Liver (tissue), 8 donors: ENCODE measurements at regions not wholly inside any gene's neighbourhood (a gene's known extent, or its start where the extent isn't known, plus 50 kb on each side); places are given as distances from the start of the nearest gene placed in this dataset.

ENCODE experiments used
- DNase-seq: peaks from one replicate; pipeline ENCODE4 v3.0.0-alpha.2; 2017; ENCODE audit warnings: low spot score
- H3K27ac ChIP-seq, 2 donors: one replicate each; pipeline ENCODE4 v1.7.0; 2013; ENCODE audit warnings: inconsistent platforms in 2 of 2, low read length in 2 of 2, control low read depth in 1 of 2, low read depth in 1 of 2, mild to moderate bottlenecking in 1 of 2
- H3K27me3 ChIP-seq, 4 donors: one replicate each; pipeline versions ENCODE4 v1.6.1 to v1.7.0; 2013; ENCODE audit warnings: low read length in 3 of 4, inconsistent platforms in 1 of 4, mild to moderate bottlenecking in 1 of 4, moderate library complexity in 1 of 4; ENCODE audit not compliant: control insufficient read depth in 4 of 4, insufficient read depth in 4 of 4
- H3K36me3 ChIP-seq, 4 donors: one replicate each; pipeline versions ENCODE4 v1.6.1 to v1.7.0; 2013; ENCODE audit warnings: low read length in 3 of 4, mild to moderate bottlenecking in 3 of 4, low read depth in 1 of 4, moderate library complexity in 1 of 4; ENCODE audit not compliant: control insufficient read depth in 4 of 4, insufficient read depth in 3 of 4
- H3K4me1 ChIP-seq, 4 donors: one replicate each; pipeline versions ENCODE4 v1.6.1 to v1.7.0; 2013; ENCODE audit warnings: low read length in 3 of 4, mild to moderate bottlenecking in 3 of 4, moderate library complexity in 1 of 4; ENCODE audit not compliant: control insufficient read depth in 4 of 4, insufficient read depth in 4 of 4
- H3K4me3 ChIP-seq, 3 donors: one replicate each; pipeline versions ENCODE4 v1.6.1 to v1.7.0; 2013; ENCODE audit warnings: low read length in 3 of 3, control low read depth in 1 of 3, low read depth in 1 of 3, mild to moderate bottlenecking in 1 of 3
- H3K9ac ChIP-seq, 2 donors: one replicate each; pipeline ENCODE4 v1.7.0; 2013; ENCODE audit warnings: low read length in 2 of 2, mild to moderate bottlenecking in 2 of 2, moderate library complexity in 2 of 2, control low read depth in 1 of 2, low read depth in 1 of 2
- H3K9me3 ChIP-seq, 4 donors: one replicate each; pipeline versions ENCODE4 v1.6.1 to v1.7.0; 2013; ENCODE audit warnings: low read length in 3 of 4; ENCODE audit not compliant: control insufficient read depth in 4 of 4
- CTCF ChIP-seq: fragments of 150-350 bp; IDR thresholded peaks from 2 replicates; pipeline ENCODE4 v1.5.1; 2017; ENCODE audit warnings: improper control_type of control experiment, low read depth, low read length; ENCODE audit not compliant: missing input control
- FOXA1 ChIP-seq: IDR thresholded peaks from 2 replicates; pipeline ENCODE4 v1.6.1; 2016; ENCODE audit warnings: antibody characterized with exemption
- GABPA ChIP-seq, 2 donors: IDR thresholded peaks in 1 of 2; conservative IDR thresholded peaks in 1 of 2; 2 replicates each; pipeline ENCODE4 v1.6.1; 2016; ENCODE audit warnings: antibody characterized with exemption in 2 of 2, mild to moderate bottlenecking in 1 of 2, moderate library complexity in 1 of 2
- HNF4A ChIP-seq, 2 donors: conservative IDR thresholded peaks; 2 replicates each; pipeline ENCODE4 v1.6.1; 2016; ENCODE audit warnings: antibody characterized with exemption in 2 of 2, mild to moderate bottlenecking in 2 of 2
- JUND ChIP-seq, 2 donors: IDR thresholded peaks; 2 replicates each; pipeline ENCODE4 v1.6.1; 2016; ENCODE audit warnings: antibody characterized with exemption in 2 of 2
- NR2F2 ChIP-seq: IDR thresholded peaks from 2 replicates; pipeline ENCODE4 v1.6.1; 2016; ENCODE audit warnings: antibody characterized with exemption
- RAD21 ChIP-seq, 2 donors: IDR thresholded peaks; 2 replicates each; pipeline ENCODE4 v1.6.1; 2016; ENCODE audit warnings: antibody characterized with exemption in 2 of 2, mild to moderate bottlenecking in 2 of 2
- REST ChIP-seq: IDR thresholded peaks from 2 replicates; pipeline ENCODE4 v1.6.1; 2016; ENCODE audit warnings: antibody characterized with exemption, mild to moderate bottlenecking
- RXRA ChIP-seq, 2 donors: IDR thresholded peaks; 2 replicates each; pipeline ENCODE4 v1.6.1; 2017 to 2018; ENCODE audit warnings: antibody characterized with exemption in 2 of 2, mild to moderate bottlenecking in 1 of 2
- SP1 ChIP-seq: IDR thresholded peaks from 2 replicates; pipeline ENCODE4 v1.6.1; 2018; ENCODE audit warnings: antibody characterized with exemption, mild to moderate bottlenecking
- TAF1 ChIP-seq: conservative IDR thresholded peaks from 2 replicates; pipeline ENCODE4 v1.6.1; 2016; ENCODE audit warnings: antibody characterized with exemption, mild to moderate bottlenecking
- YY1 ChIP-seq: IDR thresholded peaks from 2 replicates; pipeline ENCODE4 v1.6.1; 2016; ENCODE audit warnings: antibody characterized with exemption, mild to moderate bottlenecking
- ZBTB33 ChIP-seq: IDR thresholded peaks from 2 replicates; pipeline ENCODE4 v1.6.1; 2016; ENCODE audit warnings: antibody characterized with exemption
- WGBS: extraction: QIAGEN DNeasy Blood & Tissue Kit; methylation state at CpG from one replicate; pipeline ENCODE4 v1.1.7; 2013; 5-methylcytosine and 5-hydroxymethylcytosine counted together
- TF ChIP-seq, protein P1 (sequence below): IDR thresholded peaks from 2 replicates; pipeline ENCODE4 v1.6.1; 2016; ENCODE audit warnings: antibody characterized with exemption
- TF ChIP-seq, protein P2 (sequence below): IDR thresholded peaks from 2 replicates; pipeline ENCODE4 v1.6.1; 2016; ENCODE audit warnings: antibody characterized with exemption
- donor health status: healthy.
- donor health status: healthy.
- donor health status: healthy.
- donor health status: healthy.
- donor health status: healthy.

GRCh38 chr2:185142677-185143076 lies 544.3 kb downstream of the ZNF804A start:
- no peak for DNase-seq
- Histone ChIP-seq H3K27ac (no peak overlapping the region), H3K4me1 (no peaks in the 10 kb centered on the region), H3K9me3 (no peaks in the 10 kb centered on the region), H3K9ac (no peak overlapping the region), H3K27me3 (no peaks in the 10 kb centered on the region), H3K4me3 (no peak overlapping the region), H3K36me3 (no peaks in the 10 kb centered on the region)
- no peak for TF ChIP-seq JUND (IDR thresholded peaks at IDR 0.05)
- 70% methylated on average over 1 of the region's 1 CpG for WGBS

GRCh38 chr2:185144159-185144919 lies 546.0 kb downstream of the ZNF804A start:
- TF ChIP-seq FOXA1 (no peak), REST (no peak)
- Histone ChIP-seq H3K9me3 (no peaks in the 10 kb centered on the region), H3K27ac (no peak overlapping the region), H3K27me3 (no peaks in the 10 kb centered on the region), H3K36me3 (no peaks in the 10 kb centered on the region), H3K4me1 (no peaks in the 10 kb centered on the region), H3K9ac (no peak overlapping the region), H3K4me3 (no peak overlapping the region)
- DNase-seq, result no peak
- WGBS, result 65% methylated on average over 7 of the region's 7 CpGs

- no peak for DNase-seq
- Histone ChIP-seq H3K27ac (no peak overlapping the region), H3K27me3 (no peaks in the 10 kb centered on the region), H3K9me3 (no peaks in the 10 kb centered on the region), H3K4me3 (no peak overlapping the region), H3K9ac (no peak overlapping the region), H3K4me1 (no peaks in the 10 kb centered on the region), H3K36me3 (no peaks in the 10 kb centered on the region)
- WGBS, result 74% methylated on average over 11 of the region's 11 CpGs
- TF ChIP-seq GABPA (IDR thresholded peaks at IDR 0.05 in 1 of 2, conservative IDR thresholded peaks at IDR 0.05 in 1 of 2) (no peak), TAF1 (no peak), ZBTB33 (no peak), SP1 (no peak), RAD21 (IDR thresholded peaks at IDR 0.05) (no peak), HNF4A (conservative IDR thresholded peaks at IDR 0.05) (no peak), CTCF (no peak), RXRA (IDR thresholded peaks at IDR 0.05) (no peak), NR2F2 (no peak), YY1 (no peak)
- TF ChIP-seq, protein P1, sequence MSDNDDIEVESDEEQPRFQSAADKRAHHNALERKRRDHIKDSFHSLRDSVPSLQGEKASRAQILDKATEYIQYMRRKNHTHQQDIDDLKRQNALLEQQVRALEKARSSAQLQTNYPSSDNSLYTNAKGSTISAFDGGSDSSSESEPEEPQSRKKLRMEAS, result no peak
- TF ChIP-seq, protein P2, sequence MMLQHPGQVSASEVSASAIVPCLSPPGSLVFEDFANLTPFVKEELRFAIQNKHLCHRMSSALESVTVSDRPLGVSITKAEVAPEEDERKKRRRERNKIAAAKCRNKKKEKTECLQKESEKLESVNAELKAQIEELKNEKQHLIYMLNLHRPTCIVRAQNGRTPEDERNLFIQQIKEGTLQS, result no peak
These were observed 547.2 kb downstream of the ZNF804A start for GRCh38 chr2:185145316-185146121.
